Smooth muscle cell (in vitro differentiated cells): ENCODE measurements at regions not wholly inside any gene's neighbourhood (a gene's known extent, or its start where the extent isn't known, plus 50 kb on each side); places are given as distances from the start of the nearest gene placed in this dataset.

Experiments used
- DNase-seq: peaks from one replicate; lab custom pipeline; 2025; ENCODE audit not compliant: unreplicated experiment; lab: John Stamatoyannopoulos, UW
- H2AFZ ChIP-seq: fragments of 200-600 bp; sonication (generic); 2 replicates; pipeline ENCODE4 v1.6.0; 2016; ENCODE audit warnings: antibody characterized with exemption, low read depth, mild to moderate bottlenecking
- H3F3A ChIP-seq: fragments of 200-600 bp; sonication (generic); 2 replicates; pipeline ENCODE4 v1.6.0; 2017; ENCODE audit warnings: antibody characterized with exemption, low read depth
- H3K27ac ChIP-seq: fragments of 200-600 bp; sonication (generic); 2 replicates; pipeline ENCODE4 v1.5.1; 2016; ENCODE audit warnings: low read depth, mild to moderate bottlenecking
- H3K27me3 ChIP-seq: fragments of 200-600 bp; sonication (generic); 2 replicates; pipeline ENCODE4 v1.6.1; 2016; ENCODE audit warnings: low read depth, mild to moderate bottlenecking
- H3K36me3 ChIP-seq: fragments of 200-600 bp; sonication (generic); 2 replicates; pipeline ENCODE4 v1.5.1; 2016; ENCODE audit warnings: low read depth
- H3K4me1 ChIP-seq: fragments of 200-600 bp; sonication (generic); 2 replicates; pipeline ENCODE4 v1.5.1; 2016; ENCODE audit warnings: low read depth
- H3K4me2 ChIP-seq: fragments of 200-600 bp; sonication (generic); 2 replicates; pipeline ENCODE4 v1.6.0; 2016; ENCODE audit warnings: mild to moderate bottlenecking
- H3K4me3 ChIP-seq: fragments of 200-600 bp; sonication (generic); 2 replicates; pipeline ENCODE4 v1.5.1; 2016; ENCODE audit warnings: mild to moderate bottlenecking
- H3K79me2 ChIP-seq: fragments of 200-600 bp; sonication (generic); 2 replicates; pipeline ENCODE4 v1.6.0; 2016; ENCODE audit warnings: low read depth, mild to moderate bottlenecking
- H3K9ac ChIP-seq: fragments of 200-600 bp; sonication (generic); 2 replicates; pipeline ENCODE4 v1.6.0; 2016; ENCODE audit warnings: low read depth
- H3K9me3 ChIP-seq: fragments of 200-600 bp; sonication (generic); replicated peaks from 2 replicates; pipeline ENCODE4 v1.5.1; 2016; ENCODE audit warnings: low read depth
- H4K20me1 ChIP-seq: fragments of 200-600 bp; sonication (generic); 2 replicates; pipeline ENCODE4 v1.6.0; 2016; ENCODE audit warnings: low read depth
- CTCF ChIP-seq: fragments of 200-600 bp; sonication (generic); IDR thresholded peaks from 2 replicates; pipeline ENCODE4 v1.5.1; 2017; ENCODE audit warnings: borderline replicate concordance, mild to moderate bottlenecking, antibody characterized with exemption; ENCODE audit not compliant: insufficient read depth, poor library complexity, severe bottlenecking
- WGBS: methylation state at CpG from one replicate; pipeline ENCODE4 v1.1.7; 2016; ENCODE audit warnings: low lambda C conversion rate; 5-methylcytosine and 5-hydroxymethylcytosine counted together

GRCh38 chr12:112664569-112664968, 127.0 kb upstream of the RPH3A start:
- Histone ChIP-seq H3F3A (no peaks in the 10 kb centered on the region), H3K4me1 (no peaks in the 10 kb centered on the region), H3K4me2 (no peak overlapping the region), H3K27ac (no peak overlapping the region), H3K9ac (no peak overlapping the region), H3K9me3 (no peaks in the 10 kb centered on the region), H3K27me3 (peaks cover 10% of the 10 kb centered on the region), H3K36me3 (no peaks in the 10 kb centered on the region), H3K79me2 (no peaks in the 10 kb centered on the region), H2AFZ (no peak overlapping the region), H3K4me3 (no peak overlapping the region), H4K20me1 (no peaks in the 10 kb centered on the region)
- no peak for DNase-seq
- no peak for TF ChIP-seq CTCF
- WGBS, result 34% methylated on average over 8 of the region's 8 CpGs

GRCh38 chr12:112665958-112666357, 125.6 kb upstream of the RPH3A start:
- Histone ChIP-seq H3K4me2 (no peak overlapping the region), H3K4me1 (no peaks in the 10 kb centered on the region), H3K36me3 (no peaks in the 10 kb centered on the region), H3K79me2 (no peaks in the 10 kb centered on the region), H4K20me1 (no peaks in the 10 kb centered on the region), H3K27ac (no peak overlapping the region), H3K9me3 (no peaks in the 10 kb centered on the region), H3K4me3 (no peak overlapping the region), H3F3A (no peaks in the 10 kb centered on the region), H3K9ac (no peak overlapping the region), H3K27me3 (peaks cover 10% of the 10 kb centered on the region), H2AFZ (no peak overlapping the region)
- DNase-seq, result no peak
- TF ChIP-seq CTCF, result no peak
- WGBS, result 48% methylated on average over 2 of the region's 2 CpGs

DNA sequence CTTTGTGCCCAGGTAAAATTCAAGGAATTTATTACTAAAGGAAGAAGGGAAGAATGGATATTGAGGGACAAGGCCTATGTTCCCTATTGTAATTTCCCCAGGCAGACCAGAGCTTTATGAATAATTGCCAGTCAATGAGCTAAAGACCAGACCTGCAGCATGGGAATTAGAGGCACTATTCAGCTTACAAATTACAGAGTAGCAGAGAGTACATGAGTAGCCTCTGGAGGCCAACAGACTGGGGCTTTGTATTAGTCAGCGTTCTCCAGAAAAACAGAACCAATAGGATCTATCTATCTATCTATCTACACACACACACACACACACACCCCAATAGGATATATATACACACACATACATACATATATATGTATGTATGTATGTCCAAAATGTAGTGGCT, 120.0 kb upstream of the RPH3A start:
- Histone ChIP-seq H3K9me3 (no peaks in the 10 kb centered on the region), H3K4me3 (no peak overlapping the region), H3K27me3 (peaks cover 13% of the 10 kb centered on the region), H3K4me2 (no peak overlapping the region), H3K27ac (no peak overlapping the region), H3K79me2 (no peaks in the 10 kb centered on the region), H4K20me1 (no peaks in the 10 kb centered on the region), H2AFZ (no peak overlapping the region), H3K4me1 (no peaks in the 10 kb centered on the region), H3K9ac (no peak overlapping the region), H3K36me3 (no peaks in the 10 kb centered on the region), H3F3A (no peaks in the 10 kb centered on the region)
- WGBS, result 80% methylated on average over 1 of the region's 1 CpG
- no peak for DNase-seq
- TF ChIP-seq CTCF, result no peak

- Histone ChIP-seq H3K4me1 (no peaks in the 10 kb centered on the region), H2AFZ (no peak overlapping the region), H3K4me2 (no peak overlapping the region), H3K4me3 (no peak overlapping the region), H3K9ac (no peak overlapping the region), H3K27me3 (peaks cover 8% of the 10 kb centered on the region), H3K36me3 (no peaks in the 10 kb centered on the region), H4K20me1 (no peaks in the 10 kb centered on the region), H3K27ac (no peak overlapping the region), H3K9me3 (no peaks in the 10 kb centered on the region), H3F3A (no peaks in the 10 kb centered on the region), H3K79me2 (no peaks in the 10 kb centered on the region)
- no peak for DNase-seq
- TF ChIP-seq CTCF, result no peak
- WGBS, result 43% methylated on average over 2 of the region's 2 CpGs
Observed at GRCh38 chr12:112674539-112674938, 117.0 kb upstream of the RPH3A start.
